Keratinocyte (primary cell): ENCODE measurements at regions not wholly inside any gene's neighbourhood (a gene's known extent, or its start where the extent isn't known, plus 50 kb on each side); places are given as distances from the start of the nearest gene placed in this dataset.

Source experiments
- EZH2 ChIP-seq: IDR thresholded peaks from one replicate; pipeline ENCODE4 v1.6.1; 2012; ENCODE audit warnings: inconsistent platforms, mild to moderate bottlenecking, low read length, moderate library complexity
- TF ChIP-seq, protein P1 (sequence below), 3 experiments: IDR thresholded peaks in 1 of 3; conservative IDR thresholded peaks in 1 of 3; optimal IDR thresholded peaks in 1 of 3; 2 replicates in 2 of 3; 3 replicates in 1 of 3; pipeline versions ENCODE3 to v1.5.1; 2011; ENCODE audit warnings: low read length in 3 of 3, mild to moderate bottlenecking in 3 of 3, moderate library complexity in 2 of 3, control low read depth in 1 of 3, inconsistent platforms in 1 of 3; ENCODE audit not compliant: insufficient read depth in 2 of 3; ENCODE audit errors: extremely low read depth in 1 of 3

DNA sequence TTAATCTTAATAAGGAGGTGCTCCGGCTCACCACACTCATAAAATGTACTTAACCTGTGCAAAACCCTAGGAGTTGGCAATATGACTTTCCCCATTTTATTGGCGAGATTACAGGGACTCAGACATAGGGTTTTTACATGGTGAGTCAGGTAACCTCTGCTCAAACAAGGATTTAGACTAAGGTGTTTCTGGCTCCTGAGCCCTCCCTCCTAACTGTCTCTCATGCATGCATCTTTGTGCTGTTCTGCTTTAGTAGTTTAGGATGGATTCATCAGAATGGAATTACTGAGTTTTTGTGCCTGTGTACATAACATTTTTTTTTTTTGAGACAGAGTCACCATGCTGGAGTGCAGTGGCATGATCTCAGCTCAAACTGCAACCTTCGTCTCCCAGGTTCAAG lies 993.3 kb upstream of the TMEM132C start:
- TF ChIP-seq, protein P1, sequence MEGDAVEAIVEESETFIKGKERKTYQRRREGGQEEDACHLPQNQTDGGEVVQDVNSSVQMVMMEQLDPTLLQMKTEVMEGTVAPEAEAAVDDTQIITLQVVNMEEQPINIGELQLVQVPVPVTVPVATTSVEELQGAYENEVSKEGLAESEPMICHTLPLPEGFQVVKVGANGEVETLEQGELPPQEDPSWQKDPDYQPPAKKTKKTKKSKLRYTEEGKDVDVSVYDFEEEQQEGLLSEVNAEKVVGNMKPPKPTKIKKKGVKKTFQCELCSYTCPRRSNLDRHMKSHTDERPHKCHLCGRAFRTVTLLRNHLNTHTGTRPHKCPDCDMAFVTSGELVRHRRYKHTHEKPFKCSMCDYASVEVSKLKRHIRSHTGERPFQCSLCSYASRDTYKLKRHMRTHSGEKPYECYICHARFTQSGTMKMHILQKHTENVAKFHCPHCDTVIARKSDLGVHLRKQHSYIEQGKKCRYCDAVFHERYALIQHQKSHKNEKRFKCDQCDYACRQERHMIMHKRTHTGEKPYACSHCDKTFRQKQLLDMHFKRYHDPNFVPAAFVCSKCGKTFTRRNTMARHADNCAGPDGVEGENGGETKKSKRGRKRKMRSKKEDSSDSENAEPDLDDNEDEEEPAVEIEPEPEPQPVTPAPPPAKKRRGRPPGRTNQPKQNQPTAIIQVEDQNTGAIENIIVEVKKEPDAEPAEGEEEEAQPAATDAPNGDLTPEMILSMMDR (optimal IDR thresholded peaks at IDR 0.05 in 1 of 3, IDR thresholded peaks at IDR 0.05 in 1 of 3, conservative IDR thresholded peaks at IDR 0.05 in 1 of 3; ENCODE audit: extremely low read depth in 1 of 3, insufficient read depth in 2 of 3, low read length in 3 of 3), result no peak
- TF ChIP-seq EZH2, result no peak
